ENCODE measurements at regions not wholly inside any gene's neighbourhood (a gene's known extent, or its start where the extent isn't known, plus 50 kb on each side); places are given as distances from the start of the nearest gene placed in this dataset.

GRCh38 chr2:59746291-59746690, 807.2 kb downstream of the BCL11A start:
- WGBS, 3 donors = 24 to 70% (median 49%) methylated on average over 1 of the region's 1 CpG

GRCh38 chr2:59745085-59745484, 808.4 kb downstream of the BCL11A start:
- DNase-seq (no peak), ATAC-seq (no peak)
- 96 to 100% (median 100%) methylated on average over 1 of the region's 1 CpG for WGBS, 3 donors
- H3K27ac ChIP-seq = no peak overlapping the region
- H3K36me3 ChIP-seq (ENCODE audit: insufficient read depth in 1 of 2, low read depth in 1 of 2) = no peaks in the 10 kb centered on the region
- no peaks in the 10 kb centered on the region for H3K27me3 ChIP-seq (ENCODE audit: insufficient read depth in 3 of 3, low read length in 2 of 3)
- TF ChIP-seq CTCF (IDR thresholded peaks at IDR 0.05) = no peak
- H3K9me3 ChIP-seq = no peaks in the 10 kb centered on the region
- intact Hi-C loops (cut with DNase I) = no loop called here
- H3K4me1 ChIP-seq = no peaks in the 10 kb centered on the region
- no peak overlapping the region for H3K4me3 ChIP-seq

More at GRCh38 chr2:59746291-59746690, 807.2 kb downstream of the BCL11A start:
- ATAC-seq (no peak), DNase-seq (no peak)
- no peak for TF ChIP-seq CTCF (IDR thresholded peaks at IDR 0.05)
- no peak overlapping the region for H3K4me3 ChIP-seq
- no peaks in the 10 kb centered on the region for H3K36me3 ChIP-seq (ENCODE audit: insufficient read depth in 1 of 2, low read depth in 1 of 2)
- no peaks in the 10 kb centered on the region for H3K9me3 ChIP-seq
- H3K27ac ChIP-seq = no peak overlapping the region
- no peaks in the 10 kb centered on the region for H3K4me1 ChIP-seq
- H3K27me3 ChIP-seq (ENCODE audit: insufficient read depth in 3 of 3, low read length in 2 of 3) = no peaks in the 10 kb centered on the region
- intact Hi-C loops (cut with DNase I) = no loop called here

DNA sequence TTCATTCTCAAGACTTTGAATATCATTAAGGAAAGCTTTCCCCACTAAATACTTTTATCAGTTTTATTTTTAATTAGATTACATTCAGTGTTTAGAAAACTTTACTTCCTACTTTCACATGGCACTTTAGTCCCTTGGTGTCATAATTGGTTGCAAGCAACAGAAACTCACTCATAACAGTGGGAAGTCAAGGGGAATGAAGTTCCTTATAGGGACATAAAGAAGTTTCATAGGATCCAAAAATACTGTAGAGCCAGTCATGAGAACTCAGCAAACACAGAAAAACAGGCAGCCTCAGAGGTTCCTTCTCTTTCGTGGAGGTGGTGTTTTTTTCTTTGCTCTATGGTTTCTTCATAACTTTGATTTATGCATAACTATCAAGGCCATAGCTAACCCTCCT, 809.0 kb downstream of the BCL11A start:
- intact Hi-C loops (cut with DNase I) = no loop called here
- Histone ChIP-seq H3K36me3 (ENCODE audit: insufficient read depth in 1 of 2, low read depth in 1 of 2) (no peaks in the 10 kb centered on the region), H3K27ac (no peak overlapping the region), H3K4me3 (no peak overlapping the region), H3K9me3 (no peaks in the 10 kb centered on the region), H3K4me1 (no peaks in the 10 kb centered on the region), H3K27me3 (ENCODE audit: insufficient read depth in 3 of 3, low read length in 2 of 3) (no peaks in the 10 kb centered on the region)
- no peak for DNase-seq
- ATAC-seq = no peak
- TF ChIP-seq CTCF (IDR thresholded peaks at IDR 0.05) = no peak
- 59 to 80% (median 75%) methylated on average over 1 of the region's 1 CpG for WGBS, 3 donors

- no peaks in the 10 kb centered on the region for H3K27me3 ChIP-seq (ENCODE audit: insufficient read depth in 3 of 3, low read length in 2 of 3)
- 65 to 84% (median 82%) methylated on average over 3 of the region's 3 CpGs for WGBS, 3 donors
- H3K27ac ChIP-seq = no peak overlapping the region
- no peaks in the 10 kb centered on the region for H3K4me1 ChIP-seq
- no peaks in the 10 kb centered on the region for H3K9me3 ChIP-seq
- intact Hi-C loops (cut with DNase I) = no loop called here
- no peak for ATAC-seq
- H3K36me3 ChIP-seq (ENCODE audit: insufficient read depth in 1 of 2, low read depth in 1 of 2) = no peaks in the 10 kb centered on the region
- no peak for TF ChIP-seq CTCF (IDR thresholded peaks at IDR 0.05)
- DNase-seq = no peak
- H3K4me3 ChIP-seq = no peak overlapping the region
Measured at GRCh38 chr2:59741840-59742239, 811.6 kb downstream of the BCL11A start.

- Histone ChIP-seq H3K27ac (no peak overlapping the region), H3K4me1 (no peaks in the 10 kb centered on the region), H3K4me3 (no peak overlapping the region), H3K27me3 (ENCODE audit: insufficient read depth in 3 of 3, low read length in 2 of 3) (no peaks in the 10 kb centered on the region), H3K9me3 (no peaks in the 10 kb centered on the region), H3K36me3 (ENCODE audit: insufficient read depth in 1 of 2, low read depth in 1 of 2) (no peaks in the 10 kb centered on the region)
- no peak for ATAC-seq
- no peak for TF ChIP-seq CTCF (IDR thresholded peaks at IDR 0.05)
- intact Hi-C loops (cut with DNase I) = no loop called here
- 76 to 80% (median 79%) methylated on average over 4 of the region's 4 CpGs for WGBS, 3 donors
- no peak for DNase-seq
Measured at GRCh38 chr2:59739166-59739565, 814.3 kb downstream of the BCL11A start.
